ENCODE measurements at regions not wholly inside any gene's neighbourhood (a gene's known extent, or its start where the extent isn't known, plus 50 kb on each side); places are given as distances from the start of the nearest gene placed in this dataset.
"Not testable (repeated sequence)": the region's sequence is repeated elsewhere in the genome, so short reads cannot be mapped to it uniquely, and the experiment has no call there.

DNA sequence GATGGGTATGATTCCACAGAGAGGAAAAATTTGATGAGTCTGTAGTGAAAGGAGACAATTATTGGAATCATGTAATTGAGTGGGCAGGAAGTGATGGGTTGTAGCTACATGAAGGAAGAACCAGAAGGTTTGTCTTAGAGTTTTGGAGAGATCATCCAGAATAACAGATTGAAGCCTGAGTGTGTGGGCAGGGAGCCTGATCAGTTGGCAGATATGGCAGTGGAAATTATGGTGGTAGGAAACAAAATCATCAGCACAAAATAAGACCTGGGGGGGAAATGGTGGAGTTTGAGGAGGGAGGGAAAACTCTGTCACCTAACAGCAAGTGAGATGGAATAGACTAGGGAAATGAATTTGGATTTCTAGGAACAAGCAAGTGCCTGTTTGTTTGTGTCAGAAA lies 606.6 kb upstream of the MAP3K7 start:
- Histone ChIP-seq H3K9me2 (replicated peaks; ENCODE audit: insufficient read depth) (peaks cover 4% of the 10 kb centered on the region), H4K20me1 (ENCODE audit: insufficient read depth, poor library complexity, severe bottlenecking) (no peaks in the 10 kb centered on the region), H2AFZ (no peak overlapping the region), H3K4me1 (ENCODE audit: insufficient read depth) (no peaks in the 10 kb centered on the region), H3K9me3 (ENCODE audit: low read depth) (no peaks in the 10 kb centered on the region), H3K4me3 (no peak overlapping the region), H3K4me2 (no peak overlapping the region), H3K27me3 (no peaks in the 10 kb centered on the region), H3K36me3 (replicated peaks; ENCODE audit: insufficient read depth, low read depth) (no peaks in the 10 kb centered on the region), H3K79me2 (no peaks in the 10 kb centered on the region), H3K27ac (no peak overlapping the region)
- DNase-seq (ENCODE audit: low spot score), result no peak
- no peak for TF ChIP-seq EZH2phosphoT487 (IDR thresholded peaks at IDR 0.05; ENCODE audit: low read depth, severe bottlenecking, unreplicated experiment)
- no peak for TF ChIP-seq EZH2 (IDR thresholded peaks at IDR 0.05; ENCODE audit: borderline replicate concordance)
- TF ChIP-seq, protein P1, sequence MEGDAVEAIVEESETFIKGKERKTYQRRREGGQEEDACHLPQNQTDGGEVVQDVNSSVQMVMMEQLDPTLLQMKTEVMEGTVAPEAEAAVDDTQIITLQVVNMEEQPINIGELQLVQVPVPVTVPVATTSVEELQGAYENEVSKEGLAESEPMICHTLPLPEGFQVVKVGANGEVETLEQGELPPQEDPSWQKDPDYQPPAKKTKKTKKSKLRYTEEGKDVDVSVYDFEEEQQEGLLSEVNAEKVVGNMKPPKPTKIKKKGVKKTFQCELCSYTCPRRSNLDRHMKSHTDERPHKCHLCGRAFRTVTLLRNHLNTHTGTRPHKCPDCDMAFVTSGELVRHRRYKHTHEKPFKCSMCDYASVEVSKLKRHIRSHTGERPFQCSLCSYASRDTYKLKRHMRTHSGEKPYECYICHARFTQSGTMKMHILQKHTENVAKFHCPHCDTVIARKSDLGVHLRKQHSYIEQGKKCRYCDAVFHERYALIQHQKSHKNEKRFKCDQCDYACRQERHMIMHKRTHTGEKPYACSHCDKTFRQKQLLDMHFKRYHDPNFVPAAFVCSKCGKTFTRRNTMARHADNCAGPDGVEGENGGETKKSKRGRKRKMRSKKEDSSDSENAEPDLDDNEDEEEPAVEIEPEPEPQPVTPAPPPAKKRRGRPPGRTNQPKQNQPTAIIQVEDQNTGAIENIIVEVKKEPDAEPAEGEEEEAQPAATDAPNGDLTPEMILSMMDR (IDR thresholded peaks at IDR 0.05; ENCODE audit: poor library complexity), result no peak

DNA sequence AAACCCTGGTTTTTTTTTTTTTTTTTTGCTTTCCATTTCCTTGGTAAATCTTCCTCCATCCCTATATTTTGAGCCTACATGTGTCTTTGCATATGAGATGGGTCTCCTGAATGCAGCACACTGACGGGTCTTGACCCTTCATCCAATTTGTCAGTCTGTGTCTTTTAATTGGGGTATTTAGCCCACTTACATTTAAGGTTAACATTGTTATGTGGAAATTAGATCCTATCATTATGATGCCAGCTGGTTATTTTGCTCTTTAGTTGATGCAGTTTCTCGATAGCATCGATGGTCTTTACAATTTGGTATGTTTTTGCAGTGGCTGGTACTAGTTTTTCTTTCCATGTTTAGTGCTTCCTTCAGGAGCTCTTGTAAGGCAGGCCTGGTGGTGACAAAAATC lies 603.2 kb upstream of the MAP3K7 start:
- H3K4me2 ChIP-seq; H4K20me1 ChIP-seq (ENCODE audit: insufficient read depth, poor library complexity, severe bottlenecking); H3K9me3 ChIP-seq (ENCODE audit: low read depth); H3K36me3 ChIP-seq (replicated peaks; ENCODE audit: insufficient read depth, low read depth); H3K4me3 ChIP-seq; H3K9me2 ChIP-seq (replicated peaks; ENCODE audit: insufficient read depth); DNase-seq (ENCODE audit: low spot score); H2AFZ ChIP-seq; H3K27me3 ChIP-seq; H3K79me2 ChIP-seq; H3K4me1 ChIP-seq (ENCODE audit: insufficient read depth); H3K27ac ChIP-seq: not testable (repeated sequence)
- WGBS (ENCODE audit: low lambda C conversion rate, missing lambda C conversion rate), result 96% methylated on average over 3 of the region's 3 CpGs

DNA sequence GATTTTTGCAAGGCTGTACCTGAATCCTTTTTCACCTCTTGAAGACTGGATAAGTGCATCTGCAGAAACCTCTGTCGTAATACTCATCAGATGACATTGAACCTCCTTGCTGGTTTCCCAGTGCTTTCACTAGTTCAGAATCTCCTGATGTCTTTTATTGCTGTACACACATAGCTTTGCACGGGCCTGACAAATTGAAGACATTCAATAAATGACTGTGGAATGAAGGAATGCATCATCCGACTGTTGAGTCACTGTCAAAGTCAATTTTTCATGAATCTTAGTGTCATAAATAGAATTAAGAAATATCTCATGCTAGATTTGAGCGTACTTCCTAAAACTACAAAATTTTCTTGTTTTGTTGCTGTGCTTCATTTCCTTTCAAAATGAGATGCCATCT lies 598.2 kb upstream of the MAP3K7 start:
- Histone ChIP-seq H3K4me3 (no peak overlapping the region), H3K79me2 (no peaks in the 10 kb centered on the region), H3K4me1 (ENCODE audit: insufficient read depth) (no peaks in the 10 kb centered on the region), H3K27me3 (no peaks in the 10 kb centered on the region), H3K9me3 (ENCODE audit: low read depth) (no peaks in the 10 kb centered on the region), H3K4me2 (no peak overlapping the region), H4K20me1 (ENCODE audit: insufficient read depth, poor library complexity, severe bottlenecking) (no peaks in the 10 kb centered on the region), H3K27ac (no peak overlapping the region), H2AFZ (no peak overlapping the region), H3K36me3 (replicated peaks; ENCODE audit: insufficient read depth, low read depth) (no peaks in the 10 kb centered on the region), H3K9me2 (replicated peaks; ENCODE audit: insufficient read depth) (no peaks in the 10 kb centered on the region)
- WGBS (ENCODE audit: low lambda C conversion rate, missing lambda C conversion rate), result 79% methylated on average over 4 of the region's 4 CpGs
- no peak for TF ChIP-seq EZH2phosphoT487 (IDR thresholded peaks at IDR 0.05; ENCODE audit: low read depth, severe bottlenecking, unreplicated experiment)
- TF ChIP-seq EZH2 (IDR thresholded peaks at IDR 0.05; ENCODE audit: borderline replicate concordance), result no peak
- TF ChIP-seq, protein P1 (IDR thresholded peaks at IDR 0.05; ENCODE audit: poor library complexity), result no peak
- DNase-seq (ENCODE audit: low spot score), result no peak

DNA sequence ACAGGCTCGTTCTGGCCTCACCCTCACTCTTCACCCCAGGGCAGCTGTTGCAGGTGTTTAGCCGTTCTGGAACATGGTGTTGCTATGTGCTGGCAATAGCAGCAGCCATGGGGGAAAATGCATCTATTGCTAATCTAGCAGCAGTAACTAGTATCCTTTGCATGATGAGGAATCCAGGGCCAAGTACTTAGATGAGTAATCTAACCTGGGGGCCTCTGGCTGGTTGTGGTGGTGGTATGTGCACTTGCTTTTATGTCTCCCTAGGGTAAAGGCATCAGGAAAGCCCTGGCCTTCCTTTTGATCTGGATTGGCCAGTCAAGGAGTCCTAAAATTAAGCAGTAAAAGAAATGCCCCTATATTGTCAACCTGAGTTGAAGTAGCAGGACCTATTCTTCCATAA lies 594.5 kb upstream of the MAP3K7 start:
- H4K20me1 ChIP-seq (ENCODE audit: insufficient read depth, poor library complexity, severe bottlenecking), result no peaks in the 10 kb centered on the region
- H3K27me3 ChIP-seq, result no peaks in the 10 kb centered on the region
- H3K36me3 ChIP-seq (replicated peaks; ENCODE audit: insufficient read depth, low read depth), result no peaks in the 10 kb centered on the region
- H3K4me1 ChIP-seq (ENCODE audit: insufficient read depth), result no peaks in the 10 kb centered on the region
- TF ChIP-seq, protein P1 (IDR thresholded peaks at IDR 0.05; ENCODE audit: poor library complexity), result no peak
- TF ChIP-seq EZH2 (IDR thresholded peaks at IDR 0.05; ENCODE audit: borderline replicate concordance) (no peak), EZH2phosphoT487 (IDR thresholded peaks at IDR 0.05; ENCODE audit: low read depth, severe bottlenecking, unreplicated experiment) (no peak)
- 61% methylated on average over 2 of the region's 2 CpGs for WGBS (ENCODE audit: low lambda C conversion rate, missing lambda C conversion rate)
- H3K9me3 ChIP-seq (ENCODE audit: low read depth), result no peaks in the 10 kb centered on the region
- no peak for DNase-seq (ENCODE audit: low spot score)
- no peak overlapping the region for H2AFZ ChIP-seq
- H3K79me2 ChIP-seq, result no peaks in the 10 kb centered on the region
- H3K27ac ChIP-seq, result no peak overlapping the region
- H3K4me2 ChIP-seq, result no peak overlapping the region
- no peaks in the 10 kb centered on the region for H3K9me2 ChIP-seq (replicated peaks; ENCODE audit: insufficient read depth)
- no peak overlapping the region for H3K4me3 ChIP-seq

Data from hepatocyte (in vitro differentiated cells).